PC-3 (cell line): ENCODE measurements at regions not wholly inside any gene's neighbourhood (a gene's known extent, or its start where the extent isn't known, plus 50 kb on each side); places are given as distances from the start of the nearest gene placed in this dataset.

Experiments
- CTCF ChIP-seq: fragments of 300-600 bp; sonication (generic); conservative IDR thresholded peaks from 2 replicates; pipeline ENCODE4 v1.5.1; 2017; ENCODE audit warnings: antibody characterized with exemption, low read depth, mild to moderate bottlenecking, low read length
- EZH2phosphoT487 ChIP-seq: fragments of 300-600 bp; sonication (generic); IDR thresholded peaks from 2 replicates; pipeline ENCODE4 v1.6.1; 2018; ENCODE audit warnings: mild to moderate bottlenecking, antibody characterized with exemption, low read length, borderline replicate concordance

GRCh38 chr12:19970821-19971220 lies 397.5 kb upstream of the PDE3A start:
- TF ChIP-seq CTCF (no peak), EZH2phosphoT487 (no peak)
